ENCODE measurements at regions not wholly inside any gene's neighbourhood (a gene's known extent, or its start where the extent isn't known, plus 50 kb on each side); places are given as distances from the start of the nearest gene placed in this dataset.

DNA sequence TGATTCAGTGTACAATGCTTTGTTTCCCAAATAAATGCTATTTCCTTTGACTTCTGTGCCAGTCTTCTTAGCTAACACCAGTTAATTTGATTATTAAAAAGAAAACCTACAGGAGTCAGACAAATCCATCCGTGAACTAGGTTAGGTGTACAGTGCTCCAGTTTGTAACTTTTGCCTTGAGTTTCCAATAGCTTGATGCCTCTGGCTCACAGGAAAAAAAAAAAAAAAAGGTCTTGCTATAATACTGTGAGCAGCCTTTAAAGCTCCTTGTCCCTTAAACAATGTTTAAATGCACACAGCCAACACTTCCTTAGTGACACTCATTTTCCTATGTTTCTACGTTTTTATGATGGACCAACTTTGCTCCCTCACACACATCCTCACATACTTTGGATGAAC, 71.8 kb upstream of the TMX1 start:
- DNase-seq, result no peak
- no peak overlapping the region for H3K4me3 Mint-ChIP-seq
- no peaks in the 10 kb centered on the region for H3K9me3 ChIP-seq (ENCODE audit: control insufficient read depth in 1 of 2, low read length in 2 of 2)
- H3K27ac Mint-ChIP-seq, result no peak overlapping the region
- POLR2A ChIA-PET (ENCODE audit: partially characterized antibody), result interaction anchor here (0.8 kb wide), 1 partner anchor 64 kb away, joined by 3 read pairs; no protein-coding TSS in a partner anchor
- H3K4me1 Mint-ChIP-seq, result no peaks in the 10 kb centered on the region
- no peaks in the 10 kb centered on the region for H3K27me3 ChIP-seq (ENCODE audit: insufficient read depth, low read length)
- H3K27me3 Mint-ChIP-seq, result peaks cover 0 to 1% of the 10 kb centered on the region in 2 donors
- CTCF ChIA-PET (ENCODE audit: partially characterized antibody), result no interaction called here
- H3K36me3 Mint-ChIP-seq, result no peaks in the 10 kb centered on the region
- H3K4me1 ChIP-seq (ENCODE audit: insufficient read depth, low read length), result no peaks in the 10 kb centered on the region
- intact Hi-C loops (cut with micrococcal nuclease), result no loop called here
- H3K27ac ChIP-seq (ENCODE audit: low read depth, low read length), result no peak overlapping the region
- H3K4me3 ChIP-seq (ENCODE audit: low read length in 2 of 2), result no peak overlapping the region
- no peaks in the 10 kb centered on the region for H3K36me3 ChIP-seq (ENCODE audit: insufficient read depth, low read length)
- no peaks in the 10 kb centered on the region for H3K9me3 Mint-ChIP-seq

- Histone ChIP-seq H3K36me3 (ENCODE audit: insufficient read depth, low read length) (no peaks in the 10 kb centered on the region), H3K9me3 (ENCODE audit: control insufficient read depth in 1 of 2, low read length in 2 of 2) (no peaks in the 10 kb centered on the region), H3K27me3 (ENCODE audit: insufficient read depth, low read length) (no peaks in the 10 kb centered on the region), H3K27ac (ENCODE audit: low read depth, low read length) (no peak overlapping the region), H3K4me3 (ENCODE audit: low read length in 2 of 2) (no peak overlapping the region), H3K4me1 (ENCODE audit: insufficient read depth, low read length) (no peaks in the 10 kb centered on the region)
- CTCF ChIA-PET (ENCODE audit: partially characterized antibody), result no interaction called here
- Mint-ChIP-seq H3K36me3 (no peaks in the 10 kb centered on the region), H3K9me3 (peaks cover 0 to 2% (median 0%) of the 10 kb centered on the region in 8 donors), H3K4me1 (no peaks in the 10 kb centered on the region), H3K27ac (no peak overlapping the region), H3K4me3 (no peak overlapping the region), H3K27me3 (peaks cover 15 to 17% of the 10 kb centered on the region in 2 donors)
- intact Hi-C loops (cut with micrococcal nuclease), result no loop called here
- no peak for DNase-seq
- POLR2A ChIA-PET (ENCODE audit: partially characterized antibody), result no interaction called here
Measured at GRCh38 chr14:51173863-51174262, 66.2 kb upstream of the TMX1 start.

- no peak for DNase-seq
- peaks cover 17% of the 10 kb centered on the region in 2 donors for H3K27me3 Mint-ChIP-seq
- H3K4me3 ChIP-seq (ENCODE audit: low read length in 2 of 2), result no peak overlapping the region
- no peaks in the 10 kb centered on the region for H3K27me3 ChIP-seq (ENCODE audit: insufficient read depth, low read length)
- H3K9me3 ChIP-seq (ENCODE audit: control insufficient read depth in 1 of 2, low read length in 2 of 2), result no peaks in the 10 kb centered on the region
- H3K36me3 ChIP-seq (ENCODE audit: insufficient read depth, low read length), result no peaks in the 10 kb centered on the region
- H3K4me1 ChIP-seq (ENCODE audit: insufficient read depth, low read length), result no peaks in the 10 kb centered on the region
- ChIA-PET CTCF (ENCODE audit: partially characterized antibody) (no interaction called here), POLR2A (ENCODE audit: partially characterized antibody) (no interaction called here)
- no peaks in the 10 kb centered on the region for H3K36me3 Mint-ChIP-seq
- no peaks in the 10 kb centered on the region for H3K4me1 Mint-ChIP-seq
- H3K27ac Mint-ChIP-seq, result no peak overlapping the region
- intact Hi-C loops (cut with micrococcal nuclease), result no loop called here
- H3K27ac ChIP-seq (ENCODE audit: low read depth, low read length), result no peak overlapping the region
- H3K4me3 Mint-ChIP-seq, result no peak overlapping the region
- H3K9me3 Mint-ChIP-seq, result peaks cover 0 to 2% (median 0%) of the 10 kb centered on the region in 8 donors
Measured at GRCh38 chr14:51176839-51177238, 63.2 kb upstream of the TMX1 start.

DNA sequence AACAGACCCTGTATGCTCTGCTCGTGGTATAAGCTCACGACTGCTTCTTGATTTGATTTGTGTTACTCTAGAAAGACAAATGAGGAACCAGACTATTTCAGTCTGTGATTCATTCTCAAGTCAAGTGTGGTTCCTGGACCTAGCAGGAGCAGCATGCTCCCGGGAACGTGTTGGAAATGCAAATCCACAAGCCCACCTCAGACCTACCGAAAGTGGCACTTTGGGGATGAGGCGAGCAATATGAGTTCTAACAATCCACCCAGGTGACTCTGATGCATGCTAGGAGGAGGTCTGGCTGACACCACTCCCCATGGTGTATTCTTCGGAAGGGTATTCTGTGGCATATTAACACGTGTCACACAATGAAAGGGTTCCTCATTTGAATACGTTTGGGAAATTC, 59.5 kb upstream of the TMX1 start:
- Histone ChIP-seq H3K4me3 (ENCODE audit: low read length in 2 of 2) (no peak overlapping the region), H3K27me3 (ENCODE audit: insufficient read depth, low read length) (no peaks in the 10 kb centered on the region), H3K36me3 (ENCODE audit: insufficient read depth, low read length) (no peaks in the 10 kb centered on the region), H3K9me3 (ENCODE audit: control insufficient read depth in 1 of 2, low read length in 2 of 2) (no peaks in the 10 kb centered on the region), H3K27ac (ENCODE audit: low read depth, low read length) (no peak overlapping the region), H3K4me1 (ENCODE audit: insufficient read depth, low read length) (no peaks in the 10 kb centered on the region)
- Mint-ChIP-seq H3K4me3 (no peak overlapping the region), H3K4me1 (no peaks in the 10 kb centered on the region), H3K9me3 (peaks cover 0 to under 1% (median 0%) of the 10 kb centered on the region in 8 donors), H3K27ac (no peak overlapping the region), H3K36me3 (no peaks in the 10 kb centered on the region), H3K27me3 (peaks cover 13 to 17% of the 10 kb centered on the region in 2 donors)
- CTCF ChIA-PET (ENCODE audit: partially characterized antibody), result no interaction called here
- DNase-seq, result no peak
- POLR2A ChIA-PET (ENCODE audit: partially characterized antibody), result no interaction called here
- intact Hi-C loops (cut with micrococcal nuclease), result no loop called here

DNA sequence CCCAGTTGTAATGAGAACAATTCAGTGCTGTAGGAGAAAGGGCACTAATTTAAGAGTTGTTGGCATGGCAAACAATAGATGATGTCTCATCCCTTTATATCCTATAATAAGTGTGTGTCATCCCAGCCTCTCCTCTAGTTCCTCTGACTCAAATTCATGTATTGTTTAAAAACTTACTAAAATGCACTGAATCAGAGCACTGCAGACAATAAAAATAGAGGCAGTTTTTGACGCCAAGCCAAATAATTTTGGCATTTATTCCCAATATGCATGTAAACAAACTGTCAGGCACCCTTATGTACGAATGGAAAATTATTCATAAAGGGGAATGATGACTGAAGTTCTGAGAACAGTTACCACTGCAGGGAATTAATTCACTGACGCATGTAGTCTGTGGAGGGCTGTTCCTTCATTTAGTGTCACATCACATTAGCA, 57.9 kb upstream of the TMX1 start:
- Mint-ChIP-seq H3K9me3 (no peaks in the 10 kb centered on the region), H3K36me3 (no peaks in the 10 kb centered on the region), H3K4me1 (no peaks in the 10 kb centered on the region), H3K27me3 (peaks cover 0 to 5% of the 10 kb centered on the region in 2 donors), H3K4me3 (no peak overlapping the region), H3K27ac (no peak overlapping the region)
- ChIA-PET POLR2A (ENCODE audit: partially characterized antibody) (no interaction called here), CTCF (ENCODE audit: partially characterized antibody) (no interaction called here)
- no peaks in the 10 kb centered on the region for H3K9me3 ChIP-seq (ENCODE audit: control insufficient read depth in 1 of 2, low read length in 2 of 2)
- no peak for DNase-seq
- H3K27ac ChIP-seq (ENCODE audit: low read depth, low read length), result no peak overlapping the region
- intact Hi-C loops (cut with micrococcal nuclease), result no loop called here
- no peaks in the 10 kb centered on the region for H3K27me3 ChIP-seq (ENCODE audit: insufficient read depth, low read length)
- H3K4me1 ChIP-seq (ENCODE audit: insufficient read depth, low read length), result no peaks in the 10 kb centered on the region
- H3K36me3 ChIP-seq (ENCODE audit: insufficient read depth, low read length), result no peaks in the 10 kb centered on the region
- H3K4me3 ChIP-seq (ENCODE audit: low read length in 2 of 2), result no peak overlapping the region

- Mint-ChIP-seq H3K27me3 (peaks cover 0 to 5% of the 10 kb centered on the region in 2 donors), H3K4me3 (no peak overlapping the region), H3K27ac (no peak overlapping the region), H3K9me3 (peaks cover 0 to 2% (median 0%) of the 10 kb centered on the region in 8 donors), H3K4me1 (no peaks in the 10 kb centered on the region), H3K36me3 (no peaks in the 10 kb centered on the region)
- ChIA-PET POLR2A (ENCODE audit: partially characterized antibody) (no interaction called here), CTCF (ENCODE audit: partially characterized antibody) (no interaction called here)
- H3K9me3 ChIP-seq (ENCODE audit: control insufficient read depth in 1 of 2, low read length in 2 of 2), result no peaks in the 10 kb centered on the region
- H3K27me3 ChIP-seq (ENCODE audit: insufficient read depth, low read length), result no peaks in the 10 kb centered on the region
- H3K27ac ChIP-seq (ENCODE audit: low read depth, low read length), result no peak overlapping the region
- no peak overlapping the region for H3K4me3 ChIP-seq (ENCODE audit: low read length in 2 of 2)
- H3K4me1 ChIP-seq (ENCODE audit: insufficient read depth, low read length), result no peaks in the 10 kb centered on the region
- H3K36me3 ChIP-seq (ENCODE audit: insufficient read depth, low read length), result no peaks in the 10 kb centered on the region
- intact Hi-C loops (cut with micrococcal nuclease), result no loop called here
- no peak for DNase-seq
Measured at GRCh38 chr14:51185180-51185579, 54.9 kb upstream of the TMX1 start.

GRCh38 chr14:51185754-51186153, 54.3 kb upstream of the TMX1 start:
- H3K4me3 ChIP-seq (ENCODE audit: low read length in 2 of 2), result no peak overlapping the region
- H3K36me3 Mint-ChIP-seq, result no peaks in the 10 kb centered on the region
- no peak overlapping the region for H3K4me3 Mint-ChIP-seq
- peaks cover 0 to 2% (median 0%) of the 10 kb centered on the region in 8 donors for H3K9me3 Mint-ChIP-seq
- H3K27ac Mint-ChIP-seq, result no peak overlapping the region
- no peak overlapping the region for H3K27ac ChIP-seq (ENCODE audit: low read depth, low read length)
- DNase-seq, result no peak
- intact Hi-C loops (cut with micrococcal nuclease), result no loop called here
- no peaks in the 10 kb centered on the region for H3K36me3 ChIP-seq (ENCODE audit: insufficient read depth, low read length)
- CTCF ChIA-PET (ENCODE audit: partially characterized antibody), result no interaction called here
- H3K27me3 ChIP-seq (ENCODE audit: insufficient read depth, low read length), result no peaks in the 10 kb centered on the region
- POLR2A ChIA-PET (ENCODE audit: partially characterized antibody), result no interaction called here
- no peaks in the 10 kb centered on the region for H3K9me3 ChIP-seq (ENCODE audit: control insufficient read depth in 1 of 2, low read length in 2 of 2)
- no peaks in the 10 kb centered on the region for H3K4me1 ChIP-seq (ENCODE audit: insufficient read depth, low read length)
- H3K27me3 Mint-ChIP-seq, result peaks cover 0 to 5% of the 10 kb centered on the region in 2 donors
- H3K4me1 Mint-ChIP-seq, result no peaks in the 10 kb centered on the region

DNA sequence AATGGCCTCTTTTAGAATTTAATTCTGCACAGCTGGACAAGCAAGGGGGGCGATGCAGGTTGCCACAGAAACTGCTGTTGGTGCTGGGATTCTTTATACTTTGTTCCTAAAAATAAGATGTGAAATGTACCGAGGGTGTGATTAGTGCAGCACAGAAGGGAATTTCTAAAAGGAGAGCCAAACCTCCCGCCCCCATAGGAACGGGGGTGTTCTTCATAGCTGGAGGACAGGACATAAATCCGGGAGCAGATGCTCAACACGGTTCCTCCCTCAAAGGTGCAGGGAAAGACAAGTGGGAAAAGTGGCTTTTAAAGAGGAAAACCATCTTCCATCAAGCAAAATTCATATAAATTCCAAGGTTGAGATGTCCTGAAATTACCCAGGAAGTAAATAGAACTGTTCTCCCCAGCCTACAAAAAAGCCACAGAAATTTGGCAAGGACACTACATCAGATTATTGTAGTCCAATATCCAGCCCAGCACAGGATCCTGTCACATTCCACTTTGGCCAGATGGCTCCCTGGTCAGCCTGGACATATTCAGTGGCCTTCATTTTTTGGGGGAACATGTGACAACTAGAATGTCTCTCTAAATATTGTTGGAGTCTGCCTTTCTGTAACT, 51.4 kb upstream of the TMX1 start:
- Histone ChIP-seq H3K36me3 (ENCODE audit: insufficient read depth, low read length) (no peaks in the 10 kb centered on the region), H3K4me3 (ENCODE audit: low read length in 2 of 2) (no peak overlapping the region), H3K9me3 (ENCODE audit: control insufficient read depth in 1 of 2, low read length in 2 of 2) (no peaks in the 10 kb centered on the region), H3K27ac (ENCODE audit: low read depth, low read length) (no peak overlapping the region), H3K4me1 (ENCODE audit: insufficient read depth, low read length) (no peaks in the 10 kb centered on the region), H3K27me3 (ENCODE audit: insufficient read depth, low read length) (no peaks in the 10 kb centered on the region)
- ChIA-PET CTCF (ENCODE audit: partially characterized antibody) (no interaction called here), POLR2A (ENCODE audit: partially characterized antibody) (no interaction called here)
- Mint-ChIP-seq H3K27ac (no peak overlapping the region), H3K9me3 (peaks cover 0 to 2% (median 0%) of the 10 kb centered on the region in 8 donors), H3K4me1 (no peaks in the 10 kb centered on the region), H3K4me3 (no peak overlapping the region), H3K27me3 (peaks cover 0 to 2% of the 10 kb centered on the region in 2 donors), H3K36me3 (no peaks in the 10 kb centered on the region)
- intact Hi-C loops (cut with micrococcal nuclease), result no loop called here
- no peak for DNase-seq
